IMR-90 (cell line): ENCODE measurements at regions not wholly inside any gene's neighbourhood (a gene's known extent, or its start where the extent isn't known, plus 50 kb on each side); places are given as distances from the start of the nearest gene placed in this dataset.

Source experiments
- CTCF ChIP-seq: conservative IDR thresholded peaks from 2 replicates; pipeline ENCODE4 v1.5.1; 2012; ENCODE audit warnings: mild to moderate bottlenecking, low read depth, low read length, improper control_type of control experiment
- MAFK ChIP-seq: IDR thresholded peaks from 2 replicates; pipeline ENCODE4 v1.6.1; 2012; ENCODE audit warnings: low read depth, low read length, improper control_type of control experiment
- MAZ ChIP-seq: IDR thresholded peaks from 2 replicates; pipeline ENCODE4 v1.6.1; 2012; ENCODE audit warnings: low read depth, mild to moderate bottlenecking, low read length, improper control_type of control experiment, moderate library complexity, borderline replicate concordance
- POLR2A ChIP-seq: IDR thresholded peaks from 2 replicates; pipeline ENCODE4 v1.6.1; 2012; ENCODE audit warnings: mild to moderate bottlenecking, low read depth, low read length
- RAD21 ChIP-seq: IDR thresholded peaks from 2 replicates; pipeline ENCODE4 v1.6.1; 2012; ENCODE audit warnings: low read length, improper control_type of control experiment
- RFX5 ChIP-seq: IDR thresholded peaks from 2 replicates; pipeline ENCODE4 v1.8.0; 2012; ENCODE audit warnings: low read depth, mild to moderate bottlenecking, low read length, moderate library complexity
- SMC3 ChIP-seq: fragments of 150-350 bp; IDR thresholded peaks from 2 replicates; pipeline ENCODE4 v1.6.1; 2016; ENCODE audit warnings: low read depth, mild to moderate bottlenecking, antibody characterized with exemption, low read length, moderate library complexity
- USF2 ChIP-seq: fragments of 150-350 bp; IDR thresholded peaks from 2 replicates; pipeline ENCODE4 v1.6.1; 2017; ENCODE audit warnings: mild to moderate bottlenecking, antibody characterized with exemption, low read length, low read depth

GRCh38 chr6:15770347-15771143 is 107.7 kb upstream of the DTNBP1 start:
- TF ChIP-seq CTCF (no peak), MAZ (no peak), SMC3 (no peak), POLR2A (no peak), USF2 (no peak), RFX5 (no peak), MAFK (no peak), RAD21 (no peak)
